HepG2 (cell line): ENCODE measurements at regions not wholly inside any gene's neighbourhood (a gene's known extent, or its start where the extent isn't known, plus 50 kb on each side); places are given as distances from the start of the nearest gene placed in this dataset.
A peak's percentile ranks its signal among the peaks of the same experiment; 100 is the strongest.

Experiments
- ATAC-seq: fragments of 200-7000 bp; cut with Tn5 transposase; 3 replicates; pipeline ENCODE4 v1.9.1; 2020; ENCODE audit warnings: mild to moderate bottlenecking, moderate library complexity
- BruUV-seq: library from RNA; stranded (reverse); fragments of 400-500 nt; replicated peaks from 2 replicates; lab custom pipeline; 2021; lab: Mats Ljungman, UMichigan
- CTCF ChIA-PET: fragments of 300-600 bp; formaldehyde crosslinking; extraction: SDS; loops from one replicate; lab custom pipeline; 2021; ENCODE audit warnings: low total read pairs, inconsistent platforms, low intra/inter-chr PET ratio; lab: Yijun Ruan, JAX
- POLR2A ChIA-PET: fragments of 350-600 bp; sonication (Branson Sonifier 250); formaldehyde crosslinking; loops from one replicate; lab custom pipeline; 2020; ENCODE audit warnings: antibody characterized with exemption, inconsistent platforms; lab: Yijun Ruan, JAX
- DNase-seq: peaks from one replicate; pipeline ENCODE4 v3.0.0-alpha.2; 2015; ENCODE audit warnings: low spot score
- FAIRE-seq: peaks from 3 replicates; lab custom pipeline; 2011; peaks lifted over from hg19 to GRCh38; lab: Jason Lieb, UNC
- H2AFZ ChIP-seq: one replicate; pipeline ENCODE4 v1.6.1; 2011; ENCODE audit warnings: low read length, inconsistent platforms
- H3K27ac ChIP-seq: fragments of 300-600 bp; 3 replicates; pipeline ENCODE4 v1.8.0; 2011; ENCODE audit warnings: mixed run types, mild to moderate bottlenecking, mixed read lengths, low read length, inconsistent platforms; ENCODE audit not compliant: insufficient read depth; ENCODE audit errors: extremely low read length
- H3K27me3 ChIP-seq, 2 experiments: fragments of 200-600 bp in 1 of 2; 2 replicates in 1 of 2; 3 replicates in 1 of 2; pipeline versions ENCODE4 v1.6.0 to v1.8.0; 2011; ENCODE audit warnings: low read length in 2 of 2, mild to moderate bottlenecking in 2 of 2, moderate library complexity in 2 of 2, inconsistent platforms in 1 of 2; ENCODE audit not compliant: insufficient read depth in 2 of 2, control insufficient read depth in 1 of 2
- H3K36me3 ChIP-seq, 2 experiments: fragments of 200-600 bp in 1 of 2; replicated peaks in 1 of 2; 2 replicates in 1 of 2; 3 replicates in 1 of 2; pipeline versions ENCODE4 v1.5.1 to v1.8.0; 2011; ENCODE audit warnings: low read length in 2 of 2, inconsistent platforms in 1 of 2; ENCODE audit not compliant: insufficient read depth in 2 of 2, control insufficient read depth in 1 of 2
- H3K4me1 ChIP-seq: 2 replicates; pipeline ENCODE4 v1.5.1; 2012; ENCODE audit warnings: low read length, inconsistent platforms; ENCODE audit not compliant: insufficient read depth
- H3K4me2 ChIP-seq: 2 replicates; pipeline ENCODE4 v1.6.0; 2011; ENCODE audit warnings: low read depth, low read length, inconsistent platforms
- H3K4me3 ChIP-seq, 3 experiments: fragments of 200-600 bp in 1 of 3; sonication (generic), shearing (Covaris generic) in 1 of 3; replicated peaks in 1 of 3; 2 replicates each; pipeline ENCODE4 v1.5.1; 2011 to 2016; ENCODE audit warnings: low read length in 3 of 3, inconsistent platforms in 2 of 3, low read depth in 2 of 3, mild to moderate bottlenecking in 2 of 3, control low read depth in 1 of 3, mixed read lengths in 1 of 3; ENCODE audit not compliant: insufficient read depth in 1 of 3
- H3K79me2 ChIP-seq: one replicate; pipeline ENCODE4 v1.6.1; 2011; ENCODE audit warnings: low read length, inconsistent platforms; ENCODE audit not compliant: insufficient read depth
- H3K9ac ChIP-seq: 2 replicates; pipeline ENCODE4 v1.6.0; 2011; ENCODE audit warnings: mild to moderate bottlenecking, low read depth, low read length, inconsistent platforms; ENCODE audit not compliant: insufficient read depth
- H3K9me3 ChIP-seq: 2 replicates; pipeline ENCODE4 v1.5.1; 2012; ENCODE audit warnings: mild to moderate bottlenecking, low read length
- H4K20me1 ChIP-seq: 2 replicates; pipeline ENCODE4 v1.6.0; 2011; ENCODE audit warnings: inconsistent platforms, mild to moderate bottlenecking, low read length, moderate library complexity; ENCODE audit not compliant: insufficient read depth
- NAIF1 ChIP-seq: sonication (generic); formaldehyde crosslinking; IDR thresholded peaks from 2 replicates; pipeline ENCODE4 v1.5.0; 2020; ENCODE audit warnings: mild to moderate bottlenecking, missing genetic modification reagents, borderline replicate concordance
- STAG1 ChIP-seq: sonication (generic); formaldehyde crosslinking; IDR thresholded peaks from 2 replicates; pipeline ENCODE4 v1.4.0; 2020; ENCODE audit warnings: missing genetic modification reagents
- WGBS: methylation state at CpG from one replicate; pipeline ENCODE4 v1.1.6; 2017; ENCODE audit warnings: low lambda C conversion rate; 5-methylcytosine and 5-hydroxymethylcytosine counted together
- in situ Hi-C: cut with HindIII; loops from 2 replicates; pipeline ENCODE4 v1.10.0; 2017; ENCODE audit warnings: low pct_unique_long_range_greater_than_20kb; ENCODE audit not compliant: extremely low pct_ligation_motif_present
- intact Hi-C: fragments of 100-400 bp; cut with micrococcal nuclease; formaldehyde crosslinking; loops from one replicate; pipeline ENCODE4 v1.10.0; 2022; ENCODE audit not compliant: unreplicated experiment

GRCh38 chr5:96611946-96612345 lies 50.2 kb upstream of the CAST start:
- POLR2A ChIA-PET = no interaction called here
- 34% methylated on average over 2 of the region's 2 CpGs for WGBS

More at GRCh38 chr5:96611946-96612345, 50.2 kb upstream of the CAST start:
- DNase-seq (no peak), ATAC-seq (no peak), FAIRE-seq (no peak)
- CTCF ChIA-PET = no interaction called here
- BruUV-seq = no TSS peak
- in situ Hi-C loops = loop anchor here (5.0 to 25.0 kb wide), 2 partner anchors 75 to 550 kb away; no protein-coding TSS in a partner anchor
- Histone ChIP-seq H3K4me3 (no peak overlapping the region), H3K9ac (no peak overlapping the region), H3K27me3 (no peaks in the 10 kb centered on the region), H3K4me2 (no peak overlapping the region), H2AFZ (no peak overlapping the region), H3K4me1 (peaks cover 21% of the 10 kb centered on the region), H3K79me2 (no peaks in the 10 kb centered on the region), H3K27ac (no peak overlapping the region), H3K36me3 (no peaks in the 10 kb centered on the region), H4K20me1 (no peaks in the 10 kb centered on the region), H3K9me3 (no peaks in the 10 kb centered on the region)
- intact Hi-C loops = no loop called here
- TF ChIP-seq NAIF1 (no peak), STAG1 (peak; percentile 15; the same call in 1 of the 2 replicates)
